SK-N-SH treated with all-trans-retinoic acid at 6 μM for 48 hours (cell line): ENCODE measurements at regions not wholly inside any gene's neighbourhood (a gene's known extent, or its start where the extent isn't known, plus 50 kb on each side); places are given as distances from the start of the nearest gene placed in this dataset.

Experiments
- ARNTL ChIP-seq: fragments of 450-650 bp; formaldehyde crosslinking; IDR thresholded peaks from 2 replicates; pipeline ENCODE4 v1.5.0; 2020; ENCODE audit warnings: low read depth, mild to moderate bottlenecking, moderate library complexity, borderline replicate concordance
- CREB5 ChIP-seq: fragments of 250-450 bp; sonication (Bioruptor Pico); IDR thresholded peaks from 2 replicates; pipeline ENCODE4 v1.5.1; 2020; ENCODE audit warnings: low read depth, mild to moderate bottlenecking, moderate library complexity
- PATZ1 ChIP-seq: fragments of 250-450 bp; sonication (Bioruptor Pico); IDR thresholded peaks from 2 replicates; pipeline ENCODE4 v1.8.0; 2020; ENCODE audit warnings: mild to moderate bottlenecking, moderate library complexity, borderline replicate concordance
- RARB ChIP-seq: fragments of 250-450 bp; sonication (Bioruptor Pico); IDR thresholded peaks from 2 replicates; pipeline ENCODE4 v1.8.0; 2021; ENCODE audit warnings: mild to moderate bottlenecking, moderate library complexity
- SNAI2 ChIP-seq: fragments of 250-450 bp; sonication (Bioruptor Pico); IDR thresholded peaks from 2 replicates; pipeline ENCODE4 v1.5.0; 2020; ENCODE audit warnings: mild to moderate bottlenecking, moderate library complexity
- TSHZ2 ChIP-seq: fragments of 250-450 bp; sonication (Bioruptor Pico); IDR thresholded peaks from 2 replicates; pipeline ENCODE4 v1.5.0; 2020; ENCODE audit warnings: mild to moderate bottlenecking, moderate library complexity
- ZFP3 ChIP-seq: fragments of 250-450 bp; sonication (Bioruptor Pico); IDR thresholded peaks from 2 replicates; pipeline ENCODE4 v1.5.0; 2020; ENCODE audit warnings: mild to moderate bottlenecking, moderate library complexity
- ZNF70 ChIP-seq: fragments of 450-650 bp; formaldehyde crosslinking; IDR thresholded peaks from 2 replicates; pipeline ENCODE4 v1.5.0; 2020; ENCODE audit warnings: mild to moderate bottlenecking, moderate library complexity
- ZNF8 ChIP-seq: fragments of 450-650 bp; formaldehyde crosslinking; IDR thresholded peaks from 2 replicates; pipeline ENCODE4 v1.5.0; 2020; ENCODE audit warnings: mild to moderate bottlenecking, moderate library complexity

GRCh38 chr4:189500970-189501369, 439.7 kb upstream of the FRG1 start:
- TF ChIP-seq ZNF8 (CRISPR knock-in tag) (no peak), PATZ1 (CRISPR knock-in tag) (no peak), SNAI2 (no peak), ZFP3 (CRISPR knock-in tag) (no peak), ZNF70 (CRISPR knock-in tag) (no peak), TSHZ2 (CRISPR knock-in tag) (no peak), RARB (CRISPR knock-in tag) (no peak), ARNTL (CRISPR knock-in tag) (no peak), CREB5 (CRISPR knock-in tag) (no peak)
